ENCODE measurements at regions not wholly inside any gene's neighbourhood (a gene's known extent, or its start where the extent isn't known, plus 50 kb on each side); places are given as distances from the start of the nearest gene placed in this dataset.

GRCh38 chr2:164182116-164182627, 439.1 kb downstream of the GRB14 start (continued):
- TF ChIP-seq CTCF (IDR thresholded peaks at IDR 0.05; ENCODE audit: control extremely low read depth in 1 of 3, insufficient read depth in 1 of 3, low read depth in 1 of 3, low read length in 3 of 3), result peak in 1 of 3 experiments; percentile 8; a peak in 1 of 4 replicates

Data from H1 (cell line).